DMS153 treated with DMSO at 0.1 percent for 48 hours (cell line): ENCODE measurements at regions not wholly inside any gene's neighbourhood (a gene's known extent, or its start where the extent isn't known, plus 50 kb on each side); places are given as distances from the start of the nearest gene placed in this dataset.
"Not testable (repeated sequence)": the region's sequence is repeated elsewhere in the genome, so short reads cannot be mapped to it uniquely, and the experiment has no call there.

Experiments used
- DNase-seq: peaks from one replicate; lab custom pipeline; 2025; ENCODE audit not compliant: unreplicated experiment; lab: John Stamatoyannopoulos, UW

GRCh38 chr3:31179768-31180167 is 285.3 kb upstream of the GADL1 start:
- no peak for DNase-seq

GRCh38 chr3:31180274-31180673 is 285.8 kb upstream of the GADL1 start:
- no peak for DNase-seq

- no peak for DNase-seq
Observed at GRCh38 chr3:31181661-31182060, 287.2 kb upstream of the GADL1 start.

- no peak for DNase-seq
Observed at GRCh38 chr3:31182661-31183060, 288.2 kb upstream of the GADL1 start.

GRCh38 chr3:31184261-31185061 is 290.0 kb upstream of the GADL1 start:
- DNase-seq = no peak

- DNase-seq = no peak
Observed at GRCh38 chr3:31185062-31185357, 290.5 kb upstream of the GADL1 start.

GRCh38 chr3:31186041-31186440 is 291.6 kb upstream of the GADL1 start:
- no peak for DNase-seq

- DNase-seq = no peak
Observed at GRCh38 chr3:31187380-31187779, 292.9 kb upstream of the GADL1 start.

- no peak for DNase-seq
Observed at GRCh38 chr3:31188112-31188511, 293.7 kb upstream of the GADL1 start.

- no peak for DNase-seq
Observed at GRCh38 chr3:31189330-31189729, 294.9 kb upstream of the GADL1 start.

- no peak for DNase-seq
Observed at GRCh38 chr3:31189971-31190370, 295.5 kb upstream of the GADL1 start.

GRCh38 chr3:31191354-31191753 is 296.9 kb upstream of the GADL1 start:
- DNase-seq = no peak

- no peak for DNase-seq
Observed at GRCh38 chr3:31193429-31193828, 299.0 kb upstream of the GADL1 start.

GRCh38 chr3:31193871-31194270 is 299.4 kb upstream of the GADL1 start:
- no peak for DNase-seq

GRCh38 chr3:31196261-31196660 is 301.8 kb upstream of the GADL1 start:
- DNase-seq = no peak

GRCh38 chr3:31196881-31197364 is 302.5 kb upstream of the GADL1 start:
- no peak for DNase-seq

- DNase-seq = no peak
Observed at GRCh38 chr3:31197941-31198340, 303.5 kb upstream of the GADL1 start.

GRCh38 chr3:31198890-31199289 is 304.4 kb upstream of the GADL1 start:
- DNase-seq = no peak

GRCh38 chr3:31203960-31204795 is 309.7 kb upstream of the GADL1 start:
- DNase-seq = no peak

GRCh38 chr3:31204796-31205056 is 310.3 kb upstream of the GADL1 start:
- not testable (repeated sequence) for DNase-seq

GRCh38 chr3:31210068-31210645 is 315.7 kb upstream of the GADL1 start:
- no peak for DNase-seq

GRCh38 chr3:31213869-31214486 is 318.7 kb upstream of the STT3B start:
- DNase-seq = no peak
